ENCODE measurements at regions not wholly inside any gene's neighbourhood (a gene's known extent, or its start where the extent isn't known, plus 50 kb on each side); places are given as distances from the start of the nearest gene placed in this dataset.

DNA sequence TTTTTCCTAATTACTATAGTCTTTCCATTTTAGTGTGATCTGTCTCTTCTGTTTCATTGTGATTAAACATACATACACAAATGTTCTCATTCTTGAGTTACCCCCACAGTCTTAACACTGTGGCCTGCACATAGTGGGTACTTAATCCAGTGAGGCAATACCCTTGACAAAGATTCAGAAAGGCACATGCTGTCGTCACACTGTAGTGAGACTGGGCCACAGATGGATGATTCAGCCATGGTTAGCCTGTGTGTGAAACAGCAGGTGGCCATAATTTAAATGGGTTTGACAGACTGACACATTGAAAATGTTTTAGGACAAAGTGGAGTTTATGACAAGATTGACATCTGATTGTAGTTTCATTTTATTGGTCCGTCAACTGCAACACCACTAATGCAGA, 313.1 kb downstream of the C11orf87 start:
- DNase-seq (ENCODE audit: low spot score in 2 of 2): no peak
- intact Hi-C loops (cut with DNase I; ENCODE audit: low total_unique reads): no loop called here
- H3K4me3 ChIP-seq (ENCODE audit: low read depth, poor library complexity, severe bottlenecking): no peak overlapping the region
- TF ChIP-seq POLR2A (IDR thresholded peaks at IDR 0.05): no peak
- TF ChIP-seq CTCF (IDR thresholded peaks at IDR 0.05): no peak
- 79 to 82% methylated on average over 2 of the region's 2 CpGs for WGBS, 2 donors

- intact Hi-C loops (cut with DNase I; ENCODE audit: low total_unique reads): no loop called here
- no peak overlapping the region for H3K4me3 ChIP-seq (ENCODE audit: low read depth, poor library complexity, severe bottlenecking)
- DNase-seq (ENCODE audit: low spot score in 2 of 2): no peak
- TF ChIP-seq CTCF (IDR thresholded peaks at IDR 0.05): no peak
- TF ChIP-seq POLR2A (IDR thresholded peaks at IDR 0.05): no peak
- whole genome bisulfite sequencing, 2 donors: 33 to 35% methylated on average over 2 of the region's 2 CpGs
Observed at GRCh38 chr11:109739379-109739778, 317.4 kb downstream of the C11orf87 start.

- H3K4me3 ChIP-seq (ENCODE audit: low read depth, poor library complexity, severe bottlenecking): no peak overlapping the region
- intact Hi-C loops (cut with DNase I; ENCODE audit: low total_unique reads): no loop called here
- WGBS, 2 donors: 80 to 87% methylated on average over 4 of the region's 4 CpGs
- DNase-seq (ENCODE audit: low spot score in 2 of 2): no peak
- TF ChIP-seq CTCF (IDR thresholded peaks at IDR 0.05) (no peak), POLR2A (IDR thresholded peaks at IDR 0.05) (no peak)
Observed at GRCh38 chr11:109745996-109746625, 324.1 kb downstream of the C11orf87 start.

GRCh38 chr11:109747839-109748238, 325.8 kb downstream of the C11orf87 start:
- 80 to 81% methylated on average over 7 of the region's 7 CpGs for WGBS, 2 donors
- H3K4me3 ChIP-seq (ENCODE audit: low read depth, poor library complexity, severe bottlenecking): no peak overlapping the region
- peak in 1 of 2 donors; percentile 15 for DNase-seq (ENCODE audit: low spot score in 2 of 2)
- intact Hi-C loops (cut with DNase I; ENCODE audit: low total_unique reads): no loop called here
- TF ChIP-seq POLR2A (IDR thresholded peaks at IDR 0.05): no peak
- no peak for TF ChIP-seq CTCF (IDR thresholded peaks at IDR 0.05)

GRCh38 chr11:109749476-109749875, 327.5 kb downstream of the C11orf87 start:
- H3K4me3 ChIP-seq (ENCODE audit: low read depth, poor library complexity, severe bottlenecking): no peak overlapping the region
- intact Hi-C loops (cut with DNase I; ENCODE audit: low total_unique reads): no loop called here
- TF ChIP-seq CTCF (IDR thresholded peaks at IDR 0.05) (no peak), POLR2A (IDR thresholded peaks at IDR 0.05) (no peak)
- no peak for DNase-seq (ENCODE audit: low spot score in 2 of 2)
- 75 to 84% methylated on average over 1 of the region's 1 CpG for WGBS, 2 donors

GRCh38 chr11:109750964-109751363, 329.0 kb downstream of the C11orf87 start:
- 80 to 89% methylated on average over 2 of the region's 2 CpGs for WGBS, 2 donors
- intact Hi-C loops (cut with DNase I; ENCODE audit: low total_unique reads): no loop called here
- DNase-seq (ENCODE audit: low spot score in 2 of 2): no peak
- TF ChIP-seq CTCF (IDR thresholded peaks at IDR 0.05) (no peak), POLR2A (IDR thresholded peaks at IDR 0.05) (no peak)
- H3K4me3 ChIP-seq (ENCODE audit: low read depth, poor library complexity, severe bottlenecking): no peak overlapping the region
